Fibroblast of lung (primary cell): ENCODE measurements at regions not wholly inside any gene's neighbourhood (a gene's known extent, or its start where the extent isn't known, plus 50 kb on each side); places are given as distances from the start of the nearest gene placed in this dataset.

Source experiments
- DNase-seq, 2 donors: peaks; one replicate each; pipeline versions ENCODE4 v3.0.0 to v3.0.0-alpha.2; 2010; ENCODE audit warnings: low read depth in 2 of 2
- H2AFZ ChIP-seq: 2 replicates; pipeline ENCODE4 v1.5.1; 2012; ENCODE audit warnings: low read length, control low read depth, inconsistent platforms
- H3K27ac ChIP-seq: 2 replicates; pipeline ENCODE4 v1.5.1; 2011; ENCODE audit warnings: low read length, control low read depth; ENCODE audit not compliant: insufficient read depth
- H3K27me3 ChIP-seq: 2 replicates; pipeline ENCODE4 v1.5.1; 2011; ENCODE audit warnings: mild to moderate bottlenecking, low read length; ENCODE audit not compliant: control insufficient read depth, insufficient read depth
- H3K36me3 ChIP-seq: 2 replicates; pipeline ENCODE4 v1.5.1; 2011; ENCODE audit warnings: low read length; ENCODE audit not compliant: control insufficient read depth, insufficient read depth
- H3K4me1 ChIP-seq: 2 replicates; pipeline ENCODE4 v1.5.1; 2011; ENCODE audit warnings: low read length; ENCODE audit not compliant: control insufficient read depth, insufficient read depth; ENCODE audit errors: extremely low read depth
- H3K4me2 ChIP-seq: 2 replicates; pipeline ENCODE4 v1.5.1; 2011; ENCODE audit warnings: low read length, control low read depth; ENCODE audit not compliant: insufficient read depth; ENCODE audit errors: extremely low read depth
- H3K4me3 ChIP-seq, 4 experiments: fragments of 200-600 bp in 1 of 4; sonication (generic) in 1 of 4; replicated peaks in 1 of 4; 2 replicates each; pipeline ENCODE4 v1.5.1; 2011 to 2016; ENCODE audit warnings: low read length in 4 of 4, low read depth in 3 of 4, mild to moderate bottlenecking in 3 of 4, control low read depth in 2 of 4, inconsistent platforms in 1 of 4, mixed read lengths in 1 of 4; ENCODE audit not compliant: insufficient read depth in 1 of 4; ENCODE audit errors: control extremely low read depth in 1 of 4
- H3K79me2 ChIP-seq: 2 replicates; pipeline ENCODE4 v1.5.1; 2012; ENCODE audit warnings: mild to moderate bottlenecking, low read length, inconsistent platforms; ENCODE audit not compliant: control insufficient read depth, insufficient read depth
- H3K9ac ChIP-seq: 2 replicates; pipeline ENCODE4 v1.5.1; 2011; ENCODE audit warnings: mild to moderate bottlenecking, low read length, control low read depth; ENCODE audit not compliant: insufficient read depth
- H3K9me3 ChIP-seq: 2 replicates; pipeline ENCODE4 v1.5.1; 2012; ENCODE audit warnings: low read depth, low read length; ENCODE audit not compliant: control insufficient read depth, insufficient read depth
- H4K20me1 ChIP-seq: 2 replicates; pipeline ENCODE4 v1.5.1; 2011; ENCODE audit warnings: low read length; ENCODE audit not compliant: control insufficient read depth, insufficient read depth; ENCODE audit errors: extremely low read depth
- CTCF ChIP-seq, 2 donors: IDR thresholded peaks in 1 of 2; conservative IDR thresholded peaks in 1 of 2; 1 replicate in 1 of 2; 2 replicates in 1 of 2; pipeline ENCODE4 v1.5.1; 2011 to 2012; ENCODE audit warnings: low read length in 2 of 2, control low read depth in 1 of 2, inconsistent platforms in 1 of 2, low read depth in 1 of 2, mild to moderate bottlenecking in 1 of 2
- EZH2 ChIP-seq: IDR thresholded peaks from 2 replicates; pipeline ENCODE4 v1.5.1; 2012; ENCODE audit warnings: low read length, control low read depth, mild to moderate bottlenecking; ENCODE audit errors: missing control alignments

- H3K36me3 ChIP-seq, result no peaks in the 10 kb centered on the region
Measured at GRCh38 chr6:147924598-147924997, 416.1 kb downstream of the SAMD5 start.

GRCh38 chr6:147925826-147926225 is 416.8 kb upstream of the SASH1 start:
- Histone ChIP-seq H3K9ac (no peak overlapping the region), H3K9me3 (no peaks in the 10 kb centered on the region), H3K36me3 (no peaks in the 10 kb centered on the region), H4K20me1 (no peaks in the 10 kb centered on the region), H3K27me3 (no peaks in the 10 kb centered on the region), H3K27ac (no peak overlapping the region), H3K79me2 (no peaks in the 10 kb centered on the region), H2AFZ (no peak overlapping the region), H3K4me3 (no peak overlapping the region), H3K4me2 (no peak overlapping the region), H3K4me1 (no peaks in the 10 kb centered on the region)
- DNase-seq, result no peak
- TF ChIP-seq EZH2, result no peak
- TF ChIP-seq CTCF (conservative IDR thresholded peaks at IDR 0.05 in 1 of 2, IDR thresholded peaks at IDR 0.05 in 1 of 2; ENCODE audit: low read depth in 1 of 2, low read length in 2 of 2), result no peak

More at GRCh38 chr6:147924598-147924997, 416.1 kb downstream of the SAMD5 start:
- H3K9me3 ChIP-seq, result no peaks in the 10 kb centered on the region
- H3K4me2 ChIP-seq, result no peak overlapping the region
- no peak for TF ChIP-seq CTCF (conservative IDR thresholded peaks at IDR 0.05 in 1 of 2, IDR thresholded peaks at IDR 0.05 in 1 of 2; ENCODE audit: low read depth in 1 of 2, low read length in 2 of 2)
- TF ChIP-seq EZH2, result no peak
- no peak overlapping the region for H3K27ac ChIP-seq
- H2AFZ ChIP-seq, result no peak overlapping the region
- no peaks in the 10 kb centered on the region for H3K4me1 ChIP-seq
- no peak overlapping the region for H3K4me3 ChIP-seq
- no peak overlapping the region for H3K9ac ChIP-seq
- no peaks in the 10 kb centered on the region for H3K27me3 ChIP-seq
- no peak for DNase-seq
- no peaks in the 10 kb centered on the region for H4K20me1 ChIP-seq
- H3K79me2 ChIP-seq, result no peaks in the 10 kb centered on the region

- no peak for DNase-seq
- Histone ChIP-seq H2AFZ (no peak overlapping the region), H3K4me2 (no peak overlapping the region), H3K9ac (no peak overlapping the region), H3K27me3 (no peaks in the 10 kb centered on the region), H3K4me3 (no peak overlapping the region), H3K9me3 (no peaks in the 10 kb centered on the region), H3K79me2 (no peaks in the 10 kb centered on the region), H3K36me3 (no peaks in the 10 kb centered on the region), H3K27ac (no peak overlapping the region), H4K20me1 (no peaks in the 10 kb centered on the region), H3K4me1 (no peaks in the 10 kb centered on the region)
- TF ChIP-seq EZH2, result no peak
- no peak for TF ChIP-seq CTCF (conservative IDR thresholded peaks at IDR 0.05 in 1 of 2, IDR thresholded peaks at IDR 0.05 in 1 of 2; ENCODE audit: low read depth in 1 of 2, low read length in 2 of 2)
Measured at GRCh38 chr6:147930745-147931144, 411.9 kb upstream of the SASH1 start.
